Inferior parietal cortex (tissue), 1 donor: ENCODE measurements at regions not wholly inside any gene's neighbourhood (a gene's known extent, or its start where the extent isn't known, plus 50 kb on each side); places are given as distances from the start of the nearest gene placed in this dataset.
A peak's percentile ranks its signal among the peaks of the same experiment; 100 is the strongest.

Experiments
- DNase-seq: peaks from one replicate; pipeline ENCODE4 v3.0.0-alpha.2; 2016; ENCODE audit errors: extremely low spot score

DNA sequence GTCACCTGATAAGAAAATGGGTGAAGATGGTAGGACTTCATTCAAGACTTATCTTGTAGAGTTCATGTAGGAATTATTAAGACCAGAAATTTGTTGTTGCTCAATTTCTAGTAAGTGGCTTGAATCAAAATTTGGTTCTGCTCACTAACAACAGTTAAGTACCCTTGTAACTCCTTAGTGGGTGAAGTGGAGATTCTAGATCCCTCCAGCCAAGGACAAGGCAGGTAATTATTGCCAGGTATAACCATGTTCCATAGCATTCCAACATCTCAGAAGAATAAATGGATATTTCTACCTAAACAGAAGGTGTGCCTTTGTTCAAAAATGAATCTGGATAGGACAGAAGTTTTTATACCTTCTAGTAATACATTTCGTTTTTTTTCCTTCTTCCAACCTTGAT lies 282.3 kb downstream of the DUSP10 start:
- DNase-seq = no peak

DNA sequence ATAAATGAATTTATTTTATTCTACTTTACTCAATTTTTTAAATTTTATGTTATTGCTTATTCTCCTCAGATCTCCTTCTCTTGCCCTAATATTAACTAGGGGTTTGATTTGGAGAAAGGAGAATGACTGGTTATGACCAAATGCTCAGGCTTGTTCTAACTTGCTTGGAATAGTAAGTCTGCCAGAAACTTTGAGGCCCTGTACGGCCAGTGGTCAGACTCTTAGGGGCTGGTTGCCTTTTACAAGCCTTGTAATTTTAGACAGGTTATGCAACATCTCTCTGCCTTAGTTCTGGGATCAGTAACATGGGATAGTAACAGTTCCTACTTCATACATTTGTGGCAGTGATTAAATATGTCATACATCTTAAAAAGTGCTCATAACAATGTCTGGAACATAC lies 279.5 kb downstream of the DUSP10 start:
- DNase-seq = no peak

DNA sequence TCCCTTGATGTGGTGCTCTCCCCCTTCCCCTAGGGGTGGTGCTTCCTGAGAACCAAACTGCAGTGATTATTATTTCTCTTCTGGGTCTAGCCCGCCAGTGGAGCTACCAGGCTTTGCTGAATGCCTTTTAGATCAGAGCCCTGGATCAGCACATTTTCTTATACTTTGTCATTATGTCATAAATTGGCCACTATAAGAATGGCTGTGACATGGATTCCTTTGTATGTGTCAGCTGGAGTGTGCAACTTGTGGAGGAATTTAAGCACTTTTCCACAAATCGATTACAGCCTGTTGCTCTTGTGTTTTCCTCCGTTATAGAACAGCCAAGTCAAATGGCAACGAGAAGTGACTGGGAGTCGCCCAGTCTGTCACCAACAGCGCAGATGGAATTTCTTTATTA lies 273.3 kb downstream of the DUSP10 start:
- DNase-seq = no peak

DNA sequence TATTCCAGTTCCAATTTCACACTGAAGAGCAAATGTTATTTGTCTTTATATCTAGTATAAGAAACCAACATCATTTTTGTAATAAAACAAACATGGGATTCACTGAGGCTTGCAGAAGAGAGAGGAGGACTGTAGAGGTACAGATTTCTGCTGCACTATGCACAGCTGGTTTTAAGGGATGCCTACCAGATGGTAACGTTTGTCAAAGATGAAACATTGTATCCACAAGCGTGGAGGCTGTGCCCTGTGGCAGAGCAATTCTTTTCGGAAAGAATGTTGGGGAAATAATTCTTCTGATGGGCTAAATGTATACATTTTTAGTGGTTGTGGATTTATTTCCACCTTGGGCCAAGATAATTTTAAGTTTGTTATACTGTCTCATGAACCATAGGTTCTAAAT lies 272.4 kb downstream of the DUSP10 start:
- no peak for DNase-seq

DNA sequence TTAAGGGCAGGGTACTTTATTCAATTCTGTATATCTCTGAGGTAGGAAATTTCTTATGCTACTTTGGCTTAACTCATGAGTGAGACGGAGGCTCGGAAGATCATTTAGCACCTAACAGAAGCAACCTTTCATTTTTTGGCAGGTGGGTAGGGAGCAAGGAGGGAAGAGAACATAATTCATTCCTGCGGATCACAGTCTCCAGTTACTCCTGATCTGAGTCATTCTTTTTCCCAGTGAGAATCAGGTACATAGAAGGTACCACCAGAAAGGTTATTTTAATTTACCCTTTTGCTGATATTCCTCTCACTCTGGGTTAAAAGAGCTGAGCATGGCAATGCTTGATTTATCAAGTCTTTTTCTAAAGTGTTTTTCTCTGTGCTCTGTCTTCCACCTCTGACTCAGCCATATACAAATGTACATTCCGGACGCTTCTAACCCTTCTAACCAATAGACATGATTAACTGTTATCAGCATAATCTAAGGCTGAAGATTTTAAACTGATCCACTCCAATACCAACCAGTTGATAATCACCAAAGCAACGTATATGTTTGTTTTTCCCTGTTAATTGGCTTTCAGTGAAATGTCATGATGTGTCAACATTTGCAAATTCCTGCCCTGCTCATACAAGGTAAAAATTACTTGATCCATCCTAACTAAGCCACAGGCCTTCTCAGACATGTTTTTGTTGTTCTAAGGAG lies 271.7 kb downstream of the DUSP10 start:
- DNase-seq = no peak

DNA sequence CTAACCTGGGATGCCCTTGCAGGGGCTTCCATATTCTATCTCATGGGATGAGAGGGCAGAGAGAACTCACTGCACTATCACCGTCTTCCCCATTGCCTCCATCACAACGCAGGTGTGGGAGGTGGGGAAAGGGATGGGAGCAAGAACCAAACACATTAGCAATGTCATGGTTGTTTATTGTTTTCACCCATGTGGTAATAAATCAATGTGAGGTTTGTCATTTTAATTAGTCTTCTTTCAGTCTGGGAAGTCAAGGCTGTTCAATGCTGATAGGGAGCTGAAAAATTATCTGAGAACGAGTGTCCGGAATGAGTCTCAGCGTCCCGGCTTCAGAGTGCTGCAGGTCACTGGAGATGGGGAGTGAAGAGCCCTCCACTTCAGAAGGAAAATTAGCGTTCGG lies 268.5 kb downstream of the DUSP10 start:
- DNase-seq = no peak

DNA sequence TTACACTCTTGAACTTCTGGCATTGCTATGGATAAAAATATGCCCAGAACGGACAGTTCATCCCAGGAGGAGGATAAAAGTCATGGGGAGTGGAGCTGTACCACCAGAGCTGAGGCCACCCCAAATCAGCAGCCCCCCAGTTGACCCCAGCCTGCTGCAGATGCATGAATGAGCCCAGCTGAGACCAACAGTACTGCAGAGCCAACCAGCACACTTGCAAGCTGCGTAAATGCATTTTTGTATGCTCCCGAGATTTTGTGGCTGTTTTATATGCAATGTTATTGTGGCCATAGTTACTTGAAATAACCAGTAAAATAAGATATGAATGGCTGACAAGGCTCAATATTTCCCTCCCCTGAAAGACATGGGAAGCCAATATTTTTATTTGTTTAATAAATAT lies 264.6 kb downstream of the DUSP10 start:
- DNase-seq = no peak

DNA sequence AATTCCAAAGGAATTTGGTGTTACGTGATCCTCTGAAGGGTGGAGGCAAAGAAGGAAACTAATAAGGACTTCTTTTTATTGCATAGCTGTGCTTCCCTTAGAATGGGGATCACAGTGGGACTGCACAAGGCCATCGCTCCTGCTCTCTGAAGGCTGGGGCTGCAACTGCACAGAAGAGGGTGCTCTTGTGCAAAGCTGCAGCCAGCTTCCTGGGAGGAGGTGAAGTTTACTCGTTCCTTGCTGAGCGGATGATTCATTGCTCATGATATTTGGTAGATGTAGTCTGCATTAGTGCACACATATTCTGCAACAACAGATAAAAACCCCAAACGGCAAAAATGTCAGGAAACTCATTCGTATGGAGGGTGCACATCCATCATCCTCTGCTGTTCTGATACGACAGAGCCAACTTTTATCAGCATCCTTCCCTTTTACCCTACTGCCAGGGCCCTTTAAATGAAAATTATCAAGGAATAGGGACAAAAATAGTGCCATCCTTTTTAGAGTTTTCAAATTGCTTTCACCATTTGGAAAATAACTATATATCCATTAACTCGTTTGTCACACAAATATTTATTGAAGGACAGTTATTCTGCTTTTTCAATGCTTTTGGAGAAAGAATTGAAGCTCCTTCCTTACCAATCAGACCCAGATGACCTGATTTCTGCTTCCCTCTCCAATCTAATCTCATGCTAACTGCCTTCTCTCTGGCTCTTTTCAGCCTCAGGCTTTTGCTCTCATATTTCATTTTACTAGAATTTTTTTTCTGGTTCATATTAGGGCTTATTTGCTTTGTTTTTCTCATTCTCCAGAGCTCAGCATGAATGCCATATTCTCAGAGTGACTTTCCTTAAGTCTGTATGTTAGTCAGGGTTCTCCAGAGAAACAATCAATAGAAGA lies 263.6 kb downstream of the DUSP10 start:
- DNase-seq = peak; percentile 74

DNA sequence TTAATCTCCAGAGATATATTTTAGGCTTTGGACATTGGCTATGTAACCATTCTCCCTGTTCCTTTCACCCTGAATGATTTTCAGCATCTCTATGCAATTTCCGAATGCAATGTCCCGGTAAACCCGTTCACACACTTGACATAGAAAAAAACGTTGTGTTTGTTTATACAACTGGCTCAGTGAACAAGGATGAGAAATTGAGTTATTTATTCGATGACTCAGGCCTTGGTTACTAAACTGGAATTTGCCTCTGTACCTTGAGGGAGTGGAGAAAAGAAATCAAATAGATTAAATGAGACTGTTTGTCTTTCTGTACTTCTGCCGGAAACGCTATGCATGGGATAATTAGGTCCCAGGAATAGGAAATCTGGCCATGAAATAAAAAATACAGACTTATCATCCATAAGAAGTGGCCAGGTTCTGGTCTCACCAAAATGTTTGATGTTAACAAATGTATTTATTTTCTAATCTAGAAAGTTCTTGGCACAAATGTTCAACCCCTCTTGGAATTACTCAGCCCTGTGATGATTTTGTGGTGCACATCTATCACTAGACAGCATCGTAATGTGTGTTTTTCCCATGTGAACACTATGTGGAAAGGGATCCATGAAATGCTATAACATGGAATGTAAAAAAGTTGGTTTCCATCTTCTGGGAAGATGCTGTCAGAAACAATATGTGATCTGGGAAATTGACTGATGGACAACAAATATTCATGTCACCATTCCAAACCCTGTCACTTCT lies 253.9 kb downstream of the DUSP10 start:
- DNase-seq = no peak

DNA sequence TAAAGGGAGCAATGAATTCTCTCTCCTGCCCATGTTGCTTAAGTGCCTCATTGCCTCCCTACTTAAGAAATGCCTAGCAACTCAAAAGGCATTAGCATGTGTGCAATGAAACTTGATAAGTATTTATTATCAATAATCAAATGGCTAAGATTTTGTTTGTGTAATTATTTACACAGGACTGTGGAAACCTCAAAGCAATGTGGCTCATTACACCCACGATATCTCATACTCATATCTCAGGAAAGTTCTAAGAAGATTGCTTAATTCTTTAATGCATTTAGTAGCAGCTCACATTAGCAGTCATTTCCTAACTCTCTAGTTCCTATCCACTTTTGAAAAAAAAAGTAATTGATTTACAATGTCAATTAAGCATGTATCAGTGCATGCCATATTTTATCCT lies 253.3 kb downstream of the DUSP10 start:
- DNase-seq = no peak

DNA sequence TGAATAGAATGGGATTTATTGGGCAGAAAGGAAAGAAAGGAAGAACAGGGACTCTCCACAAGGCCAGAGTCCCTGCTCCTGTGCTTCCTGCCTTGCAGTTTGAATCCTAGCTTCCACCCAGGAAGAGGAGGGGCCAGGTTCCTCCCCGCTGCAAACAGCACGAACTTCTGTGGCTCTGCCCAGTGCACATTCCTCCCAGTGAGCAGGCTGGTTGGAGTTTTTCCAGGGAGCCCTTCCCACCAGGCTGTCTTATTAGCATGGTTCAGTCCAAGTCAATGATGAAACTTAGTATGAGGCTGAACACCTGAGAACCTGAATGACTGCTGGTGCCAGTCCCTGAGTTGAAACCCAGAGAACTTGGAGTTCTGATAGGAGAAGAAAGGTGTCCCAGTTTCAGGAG lies 247.2 kb downstream of the DUSP10 start:
- no peak for DNase-seq

DNA sequence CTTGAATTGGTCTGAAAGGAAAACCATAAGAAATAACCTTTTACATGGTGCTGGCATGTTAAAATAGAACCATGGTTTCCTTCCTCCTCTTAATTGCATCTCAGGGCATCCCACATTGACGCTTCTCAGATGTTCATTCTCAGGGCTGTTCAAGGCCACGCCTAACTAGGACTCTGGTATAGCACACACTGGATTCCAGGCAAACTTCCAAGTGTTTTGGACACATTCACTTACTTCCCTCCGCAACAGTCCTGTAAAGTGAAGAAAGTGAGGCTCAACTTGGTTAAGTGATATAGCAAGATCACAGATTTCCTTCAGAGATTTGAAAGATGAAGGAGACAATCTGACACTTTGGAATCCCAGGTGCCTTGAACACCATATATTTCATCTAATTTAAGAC lies 244.8 kb downstream of the DUSP10 start:
- DNase-seq = no peak

DNA sequence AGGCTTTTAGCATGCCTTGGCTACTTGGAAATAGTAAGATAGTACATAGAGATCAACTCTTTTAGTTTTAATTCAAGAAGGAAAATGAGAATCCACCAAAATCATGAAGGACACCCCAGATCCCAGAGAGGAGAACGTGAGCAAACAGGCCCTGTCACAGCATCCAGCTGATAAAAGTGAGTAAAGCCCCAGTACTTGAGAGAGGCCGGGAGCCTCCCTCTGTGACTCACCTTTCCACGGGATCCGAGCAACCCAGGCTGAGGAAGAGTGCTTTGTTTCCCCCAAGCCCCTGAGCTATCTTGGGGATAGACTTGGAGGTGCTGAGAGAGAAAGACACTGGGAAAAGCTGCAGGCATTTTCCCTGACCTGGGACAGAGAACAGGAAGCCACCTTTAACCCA lies 238.6 kb downstream of the DUSP10 start:
- DNase-seq = no peak

DNA sequence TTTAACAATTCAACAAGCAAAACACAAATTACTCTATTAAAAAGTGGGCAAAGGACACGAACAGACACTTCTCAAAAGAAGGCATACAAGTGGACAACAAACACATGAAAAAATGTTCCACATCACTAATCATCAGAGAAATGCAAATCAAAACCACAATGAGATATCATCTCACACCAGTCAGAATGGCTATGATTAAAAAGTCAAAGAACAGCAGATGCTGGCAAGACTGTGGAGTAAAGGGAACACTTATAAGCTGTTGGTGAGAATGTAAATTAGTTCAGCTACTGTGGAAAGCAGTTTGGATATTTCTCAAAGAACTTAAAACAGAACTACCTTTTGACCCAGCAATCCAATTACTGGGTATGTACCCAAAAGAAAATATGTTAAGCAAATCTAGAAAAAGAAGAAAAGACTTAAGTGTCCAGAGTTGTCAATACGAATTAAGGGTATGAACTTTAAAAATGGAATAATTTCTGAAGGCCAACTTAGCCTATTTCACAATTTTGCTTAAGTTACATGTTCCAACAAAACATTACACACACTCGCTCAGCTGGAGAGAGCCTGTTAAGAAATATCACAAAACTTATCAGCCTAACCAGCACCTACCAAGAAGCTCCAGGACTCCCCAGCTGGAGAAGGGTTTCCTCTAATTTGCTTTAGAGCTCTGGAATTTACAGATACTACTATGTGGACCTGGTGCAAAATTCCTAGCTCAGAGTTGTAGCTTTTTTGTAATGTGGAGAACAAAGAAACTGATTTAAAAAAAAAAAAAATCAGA lies 232.1 kb downstream of the DUSP10 start:
- DNase-seq = no peak

DNA sequence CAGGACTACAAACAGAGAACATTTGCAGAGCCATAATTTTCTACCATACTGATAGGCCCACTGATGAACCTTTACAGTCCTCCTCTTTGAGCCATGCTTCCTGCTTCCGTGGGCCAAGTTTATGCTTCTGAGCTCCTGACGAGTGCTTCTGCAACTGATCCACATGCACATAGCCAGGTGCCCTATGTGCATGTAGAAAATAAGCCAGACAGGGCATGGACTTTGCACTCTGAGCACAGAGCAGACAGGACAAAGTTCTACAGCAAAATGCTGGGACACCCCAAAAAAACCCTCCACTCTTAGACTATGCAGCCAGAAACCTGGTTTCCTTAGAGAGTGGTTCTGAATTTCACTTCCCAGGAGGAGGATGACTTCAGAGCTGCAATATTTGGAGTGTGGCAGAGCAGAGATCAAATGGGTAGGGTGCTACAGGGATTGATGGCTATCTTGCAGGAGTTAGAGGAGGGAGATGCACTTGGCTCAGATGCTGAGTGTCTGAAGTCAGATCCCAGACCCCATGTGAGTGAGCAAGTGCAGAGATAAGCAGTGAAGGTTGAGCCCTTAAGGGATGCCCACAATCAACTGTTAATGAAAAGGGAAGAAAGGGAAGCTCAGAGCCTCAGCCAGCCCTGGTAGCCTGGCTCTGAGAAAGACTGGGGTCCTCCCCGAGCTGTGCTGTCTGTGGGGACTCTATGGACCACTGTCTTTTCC lies 230.9 kb downstream of the DUSP10 start:
- no peak for DNase-seq

DNA sequence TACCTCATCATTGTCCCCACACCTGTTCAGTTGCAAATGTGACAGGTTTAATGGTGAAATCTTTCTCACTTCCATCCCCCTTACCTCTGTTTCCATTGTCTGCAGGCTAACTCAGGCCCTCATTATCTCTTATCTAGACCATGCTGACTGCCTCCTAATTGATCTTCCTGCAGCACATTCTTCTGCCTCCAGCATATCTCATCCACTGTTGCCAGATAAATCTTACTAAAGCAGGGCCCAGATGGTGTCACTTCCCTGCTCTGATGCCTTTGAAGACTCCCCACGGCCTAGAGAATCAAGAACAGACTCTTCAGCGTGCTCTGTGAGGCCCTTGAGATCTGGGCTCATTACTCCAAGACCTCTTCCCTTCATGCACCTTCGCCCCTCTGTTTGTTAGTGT lies 230.1 kb downstream of the DUSP10 start:
- DNase-seq = no peak

DNA sequence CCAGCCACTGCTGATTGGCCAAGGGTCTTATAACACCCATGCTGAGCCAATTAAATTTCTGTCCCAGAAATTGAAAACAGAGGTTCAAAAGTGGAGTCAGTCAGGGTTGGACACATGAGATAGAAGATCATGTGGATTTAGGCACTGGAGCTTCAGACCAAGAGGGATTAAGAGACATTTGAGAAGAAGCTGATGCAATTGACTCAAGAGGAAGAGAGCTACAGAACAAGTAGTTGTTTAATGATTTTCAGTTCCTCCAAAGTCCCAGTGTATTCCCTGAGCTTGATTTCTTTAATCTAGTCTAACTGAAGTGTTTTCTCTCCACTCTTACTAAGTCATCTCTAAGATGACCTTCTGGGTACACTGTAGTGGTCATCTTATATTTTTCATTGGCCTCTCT lies 227.1 kb downstream of the DUSP10 start:
- no peak for DNase-seq

DNA sequence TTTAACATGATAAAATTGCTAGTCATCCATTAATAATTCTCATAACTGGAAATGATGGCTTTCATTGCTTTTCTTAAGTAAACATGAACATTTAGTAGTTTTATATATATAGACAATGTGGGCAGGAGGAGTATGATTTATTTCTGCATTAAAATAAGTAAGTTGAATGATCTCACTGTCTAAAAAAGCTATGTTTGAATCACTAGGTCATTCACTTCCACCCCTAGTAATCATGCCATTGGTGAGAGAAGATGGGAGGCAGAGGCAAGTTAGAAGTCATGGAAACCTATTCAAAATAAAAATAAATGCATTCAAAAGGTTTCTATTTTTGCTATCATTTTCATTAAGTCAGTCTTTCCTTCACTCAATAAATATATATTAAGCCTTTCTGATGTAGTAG lies 226.4 kb downstream of the DUSP10 start:
- no peak for DNase-seq

DNA sequence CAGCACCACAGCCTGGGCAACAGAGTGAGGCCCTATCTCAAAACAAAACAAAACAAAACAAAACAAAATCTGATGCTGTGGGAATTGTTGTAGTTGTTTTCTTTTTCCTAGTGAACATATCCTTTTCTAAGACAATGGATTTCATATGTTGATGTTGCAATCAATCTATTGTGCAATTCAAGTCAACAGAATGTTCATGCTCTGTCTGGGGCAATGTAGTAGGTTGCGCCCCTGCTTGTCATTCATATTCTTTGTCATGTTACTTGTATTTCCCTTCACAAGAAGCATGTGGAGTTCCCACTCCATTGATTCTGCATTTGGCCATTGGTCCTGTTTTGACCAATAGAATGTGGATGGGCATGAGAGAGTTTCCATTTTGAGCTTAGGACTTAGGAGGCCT lies 223.9 kb downstream of the DUSP10 start:
- DNase-seq = no peak

DNA sequence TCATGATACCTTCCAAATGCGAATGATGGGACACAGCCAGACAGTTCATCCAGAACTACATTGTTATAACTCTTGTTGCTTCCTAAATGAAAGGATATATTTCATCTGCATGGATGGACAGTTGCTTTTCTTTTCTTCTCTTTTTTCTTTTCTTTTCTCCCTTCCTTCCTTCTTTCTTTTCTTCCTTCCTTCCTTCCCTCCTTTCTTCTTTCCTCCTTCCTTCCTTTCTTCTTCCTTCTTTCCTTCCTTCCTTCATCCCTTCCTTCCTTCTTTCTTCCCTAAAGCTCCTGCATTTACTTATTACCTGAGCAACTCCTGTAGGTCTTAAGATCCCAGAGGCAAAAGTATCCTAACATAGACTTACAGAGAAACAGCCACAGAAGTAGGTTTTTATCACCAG lies 221.6 kb downstream of the DUSP10 start:
- DNase-seq = no peak

DNA sequence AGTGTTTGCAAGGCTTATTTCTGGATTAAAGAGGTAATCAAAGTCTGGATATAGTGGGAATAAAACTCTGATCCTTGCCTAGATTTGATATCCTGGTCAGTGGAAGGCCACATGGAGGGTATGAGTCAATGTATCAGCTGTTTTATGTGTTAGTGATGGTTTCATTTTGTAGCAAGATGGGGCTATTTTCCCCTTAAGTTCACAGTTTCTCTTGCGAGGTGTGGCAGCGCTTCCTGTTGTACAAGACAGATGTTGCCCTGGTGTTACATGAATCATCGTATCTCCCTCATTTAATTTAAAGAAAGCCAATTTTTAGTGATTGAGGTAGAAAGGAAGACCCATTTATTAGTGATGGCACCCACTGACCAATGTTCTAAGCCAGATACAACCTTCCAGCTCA lies 220.2 kb downstream of the DUSP10 start:
- DNase-seq = no peak
